Tibial nerve (tissue), 4 donors: ENCODE measurements at regions not wholly inside any gene's neighbourhood (a gene's known extent, or its start where the extent isn't known, plus 50 kb on each side); places are given as distances from the start of the nearest gene placed in this dataset.

ENCODE experiments used
- DNase-seq, 2 donors: peaks; one replicate each; pipeline ENCODE4 v3.0.0-alpha.2; 2019; ENCODE audit warnings: low spot score in 2 of 2
- H3K27ac ChIP-seq, 4 donors: fragments of 200-600 bp; sonication (generic) in 3 of 4; one replicate each; pipeline ENCODE4 v1.5.1; 2017 to 2019; ENCODE audit warnings: mild to moderate bottlenecking in 1 of 4
- H3K27me3 ChIP-seq, 2 donors: fragments of 200-600 bp; sonication (generic) in 1 of 2; one replicate each; pipeline versions ENCODE4 v1.5.1 to v1.6.0; 2017 to 2019
- H3K36me3 ChIP-seq, 3 donors: fragments of 200-600 bp; sonication (generic); one replicate each; pipeline ENCODE4 v1.5.1; 2018 to 2019
- H3K4me1 ChIP-seq, 4 donors: fragments of 200-600 bp; sonication (generic) in 3 of 4; one replicate each; pipeline ENCODE4 v1.5.1; 2017 to 2019
- H3K4me3 ChIP-seq, 4 donors: fragments of 200-600 bp; sonication (generic) in 3 of 4; one replicate each; pipeline ENCODE4 v1.5.1; 2017 to 2019; ENCODE audit warnings: mild to moderate bottlenecking in 1 of 4, moderate library complexity in 1 of 4
- H3K9me3 ChIP-seq, 4 donors: fragments of 200-600 bp; sonication (generic) in 3 of 4; one replicate each; pipeline ENCODE4 v1.5.1; 2017 to 2019
- EP300 ChIP-seq, 2 donors: sonication (generic); formaldehyde crosslinking; IDR thresholded peaks; one replicate each; pipeline ENCODE4 v1.6.1; 2017; ENCODE audit warnings: antibody characterized with exemption in 2 of 2, mild to moderate bottlenecking in 1 of 2
- POLR2A ChIP-seq, 2 donors: fragments of 450-650 bp; IDR thresholded peaks; one replicate each; pipeline ENCODE4 v1.6.1; 2017; ENCODE audit warnings: antibody characterized with exemption in 2 of 2, mild to moderate bottlenecking in 2 of 2, moderate library complexity in 2 of 2
- WGBS, 2 donors: methylation state at CpG; one replicate each; pipeline ENCODE4 v1.1.5; 2018; 5-methylcytosine and 5-hydroxymethylcytosine counted together
- TF ChIP-seq, protein P1 (sequence below), 5 experiments: fragments of 200-600 bp in 3 of 5; fragments of 450-650 bp in 2 of 5; sonication (generic) in 3 of 5; IDR thresholded peaks; one replicate each; pipeline ENCODE4 v1.5.1; 2016 to 2019; ENCODE audit warnings: antibody characterized with exemption in 5 of 5, mild to moderate bottlenecking in 3 of 5, moderate library complexity in 2 of 5

DNA sequence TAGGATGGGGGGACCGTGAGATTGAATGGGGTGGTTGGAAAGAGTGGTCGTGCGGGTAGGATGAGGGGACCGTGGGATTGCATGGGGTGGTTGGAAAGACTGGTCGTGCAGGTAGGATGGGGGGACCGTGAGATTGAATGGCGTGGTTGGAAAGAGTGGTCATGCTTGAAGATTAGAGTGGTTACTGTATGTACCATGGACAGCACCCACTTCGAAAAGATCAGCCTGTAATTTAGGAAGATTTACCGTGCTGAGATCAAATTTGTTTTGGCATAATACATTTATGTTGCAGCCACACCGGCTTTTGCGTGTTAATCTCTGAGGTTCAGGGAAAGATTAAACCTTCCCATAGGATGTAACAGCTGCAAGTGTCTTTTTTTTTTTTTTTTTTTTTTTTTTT is 495.2 kb upstream of the ADARB2 start:
- Histone ChIP-seq H3K4me3 (no peak overlapping the region), H3K27me3 (no peaks in the 10 kb centered on the region), H3K4me1 (no peaks in the 10 kb centered on the region), H3K27ac (no peak overlapping the region), H3K9me3 (peaks cover 0 to 4% (median 0%) of the 10 kb centered on the region in 4 donors), H3K36me3 (no peaks in the 10 kb centered on the region)
- DNase-seq: no peak
- 81 to 83% methylated on average over 11 of the region's 11 CpGs for WGBS, 2 donors
- TF ChIP-seq, protein P1, sequence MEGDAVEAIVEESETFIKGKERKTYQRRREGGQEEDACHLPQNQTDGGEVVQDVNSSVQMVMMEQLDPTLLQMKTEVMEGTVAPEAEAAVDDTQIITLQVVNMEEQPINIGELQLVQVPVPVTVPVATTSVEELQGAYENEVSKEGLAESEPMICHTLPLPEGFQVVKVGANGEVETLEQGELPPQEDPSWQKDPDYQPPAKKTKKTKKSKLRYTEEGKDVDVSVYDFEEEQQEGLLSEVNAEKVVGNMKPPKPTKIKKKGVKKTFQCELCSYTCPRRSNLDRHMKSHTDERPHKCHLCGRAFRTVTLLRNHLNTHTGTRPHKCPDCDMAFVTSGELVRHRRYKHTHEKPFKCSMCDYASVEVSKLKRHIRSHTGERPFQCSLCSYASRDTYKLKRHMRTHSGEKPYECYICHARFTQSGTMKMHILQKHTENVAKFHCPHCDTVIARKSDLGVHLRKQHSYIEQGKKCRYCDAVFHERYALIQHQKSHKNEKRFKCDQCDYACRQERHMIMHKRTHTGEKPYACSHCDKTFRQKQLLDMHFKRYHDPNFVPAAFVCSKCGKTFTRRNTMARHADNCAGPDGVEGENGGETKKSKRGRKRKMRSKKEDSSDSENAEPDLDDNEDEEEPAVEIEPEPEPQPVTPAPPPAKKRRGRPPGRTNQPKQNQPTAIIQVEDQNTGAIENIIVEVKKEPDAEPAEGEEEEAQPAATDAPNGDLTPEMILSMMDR (IDR thresholded peaks at IDR 0.05): no peak
- TF ChIP-seq EP300 (IDR thresholded peaks at IDR 0.05): no peak
- TF ChIP-seq POLR2A (IDR thresholded peaks at IDR 0.05): no peak

DNA sequence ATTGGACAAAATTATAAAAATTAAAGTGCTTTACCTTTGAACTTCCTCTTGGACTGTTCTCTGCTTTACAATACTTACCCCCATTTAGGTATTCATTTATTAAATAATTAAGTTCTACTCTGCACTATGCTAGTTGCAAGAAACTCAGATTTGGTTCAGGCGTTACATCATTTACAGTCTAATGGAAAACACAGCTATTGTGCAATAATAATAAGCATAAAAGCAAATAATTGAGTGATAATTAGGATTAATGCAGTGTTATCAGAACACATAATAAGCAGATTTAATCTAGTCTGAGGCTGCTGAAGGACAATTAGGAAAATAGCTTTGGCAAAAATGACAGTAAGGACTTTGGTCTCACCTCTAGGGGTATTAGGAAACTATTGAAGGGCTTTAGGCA is 493.2 kb upstream of the ADARB2 start:
- Histone ChIP-seq H3K27me3 (no peaks in the 10 kb centered on the region), H3K27ac (no peak overlapping the region), H3K9me3 (peaks cover 0 to 4% (median 0%) of the 10 kb centered on the region in 4 donors), H3K4me3 (no peak overlapping the region), H3K4me1 (no peaks in the 10 kb centered on the region), H3K36me3 (no peaks in the 10 kb centered on the region)
- no peak for DNase-seq
- 82 to 92% methylated on average over 1 of the region's 1 CpG for WGBS, 2 donors
- TF ChIP-seq POLR2A (IDR thresholded peaks at IDR 0.05): no peak
- no peak for TF ChIP-seq EP300 (IDR thresholded peaks at IDR 0.05)

DNA sequence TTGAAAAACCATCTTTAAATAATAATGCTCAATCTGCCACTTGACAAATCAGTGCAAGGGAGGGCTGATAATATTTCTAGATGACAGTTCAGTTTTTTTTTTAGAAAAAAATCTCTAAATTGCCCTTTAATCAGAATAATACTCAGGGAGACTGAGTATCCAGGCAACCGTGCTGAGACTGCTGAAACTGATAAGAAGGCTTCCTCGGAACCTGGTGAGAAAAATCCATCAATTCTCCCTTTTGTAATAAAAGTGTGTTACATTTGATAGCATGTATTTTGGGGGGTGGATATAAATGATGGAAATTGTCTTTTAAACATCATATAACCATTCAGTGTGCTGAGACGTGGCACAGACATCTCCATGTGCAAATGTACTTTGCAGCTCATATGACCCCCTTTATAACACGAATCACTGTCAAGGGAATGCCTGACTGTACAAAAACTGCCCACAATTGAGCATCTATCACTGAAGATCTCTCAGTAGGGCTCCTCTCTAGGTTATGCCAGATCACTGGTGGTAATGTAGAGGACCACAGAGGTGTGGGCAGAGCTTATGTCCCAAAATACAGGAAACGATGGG is 491.1 kb upstream of the ADARB2 start:
- Histone ChIP-seq H3K27me3 (no peaks in the 10 kb centered on the region), H3K4me1 (no peaks in the 10 kb centered on the region), H3K36me3 (no peaks in the 10 kb centered on the region), H3K4me3 (no peak overlapping the region), H3K9me3 (no peaks in the 10 kb centered on the region), H3K27ac (no peak overlapping the region)
- TF ChIP-seq POLR2A (IDR thresholded peaks at IDR 0.05) (no peak), EP300 (IDR thresholded peaks at IDR 0.05) (no peak)
- TF ChIP-seq, protein P1 (IDR thresholded peaks at IDR 0.05): no peak
- no peak for DNase-seq
- 74% methylated on average over 5 of the region's 5 CpGs for WGBS, 2 donors

DNA sequence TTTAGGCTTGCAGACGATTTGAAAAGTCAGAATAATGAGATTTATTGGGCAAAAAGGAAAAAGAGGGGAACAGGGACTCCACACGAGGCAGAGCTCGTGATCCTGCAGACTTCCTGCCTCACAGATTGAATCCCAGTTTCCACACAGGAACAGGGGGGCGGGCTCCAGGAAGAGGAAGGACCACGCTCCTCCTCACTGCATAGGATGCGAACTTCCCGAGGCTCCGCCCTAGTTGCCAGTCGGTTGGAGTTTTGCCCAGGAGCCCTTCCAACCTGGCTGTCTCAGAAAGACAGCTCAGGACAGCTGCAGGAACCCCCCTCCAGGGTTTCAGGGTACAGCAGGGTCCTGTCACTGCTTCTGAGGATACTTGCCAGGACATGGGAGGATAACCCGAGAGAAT is 488.3 kb upstream of the ADARB2 start:
- H3K36me3 ChIP-seq: no peaks in the 10 kb centered on the region
- 69 to 74% methylated on average over 10 of the region's 10 CpGs for WGBS, 2 donors
- no peak for TF ChIP-seq EP300 (IDR thresholded peaks at IDR 0.05)
- TF ChIP-seq, protein P1 (IDR thresholded peaks at IDR 0.05): no peak
- no peak for TF ChIP-seq POLR2A (IDR thresholded peaks at IDR 0.05)
- no peaks in the 10 kb centered on the region for H3K9me3 ChIP-seq
- no peak overlapping the region for H3K4me3 ChIP-seq
- H3K4me1 ChIP-seq: peaks cover 0 to 5% (median 0%) of the 10 kb centered on the region in 4 donors
- no peak overlapping the region for H3K27ac ChIP-seq
- DNase-seq: no peak
- H3K27me3 ChIP-seq: no peaks in the 10 kb centered on the region

DNA sequence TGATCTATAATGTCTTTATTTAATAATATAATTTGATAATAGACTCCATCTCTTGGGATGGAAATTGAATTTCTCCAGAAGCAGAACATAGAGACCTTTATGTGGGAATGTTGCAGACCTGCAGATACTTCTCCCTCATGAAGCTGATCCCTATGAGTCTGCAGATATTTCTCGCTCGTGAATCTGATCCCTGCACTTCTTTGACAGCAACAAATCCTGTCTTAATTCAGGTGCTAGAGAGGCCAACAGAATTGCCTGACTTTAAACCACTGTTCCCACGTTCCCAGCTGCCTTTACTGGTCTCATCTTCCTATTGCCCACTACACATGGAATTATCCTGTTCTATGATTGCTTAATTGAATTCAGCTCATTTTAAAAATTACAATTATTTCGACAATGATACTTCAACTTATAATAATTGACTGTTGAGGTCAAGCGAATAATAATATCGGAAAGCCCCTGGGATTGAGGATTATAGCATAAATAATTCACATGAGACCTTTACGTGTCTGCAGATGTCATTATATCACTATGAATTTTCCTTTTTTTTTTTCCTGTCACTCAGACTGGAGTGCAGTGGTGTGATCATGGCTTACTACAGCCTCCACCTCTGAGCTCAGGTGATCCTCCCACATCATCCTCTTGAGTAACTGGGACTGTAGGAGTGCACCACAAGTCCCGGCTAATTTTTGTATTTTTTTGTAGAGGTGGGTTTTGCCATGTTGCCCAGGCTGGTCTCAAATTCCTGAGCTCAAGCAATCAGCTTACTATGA is 486.4 kb upstream of the ADARB2 start:
- H3K27ac ChIP-seq: no peak overlapping the region
- H3K27me3 ChIP-seq: no peaks in the 10 kb centered on the region
- peaks cover 0 to 5% (median 0%) of the 10 kb centered on the region in 4 donors for H3K4me1 ChIP-seq
- DNase-seq: no peak
- no peaks in the 10 kb centered on the region for H3K9me3 ChIP-seq
- no peaks in the 10 kb centered on the region for H3K36me3 ChIP-seq
- TF ChIP-seq POLR2A (IDR thresholded peaks at IDR 0.05): no peak
- TF ChIP-seq EP300 (IDR thresholded peaks at IDR 0.05): no peak
- TF ChIP-seq, protein P1 (IDR thresholded peaks at IDR 0.05): no peak
- WGBS, 2 donors: 84 to 86% methylated on average over 8 of the region's 8 CpGs
- H3K4me3 ChIP-seq: no peak overlapping the region
